ENCODE measurements at regions not wholly inside any gene's neighbourhood (a gene's known extent, or its start where the extent isn't known, plus 50 kb on each side); places are given as distances from the start of the nearest gene placed in this dataset.

DNA sequence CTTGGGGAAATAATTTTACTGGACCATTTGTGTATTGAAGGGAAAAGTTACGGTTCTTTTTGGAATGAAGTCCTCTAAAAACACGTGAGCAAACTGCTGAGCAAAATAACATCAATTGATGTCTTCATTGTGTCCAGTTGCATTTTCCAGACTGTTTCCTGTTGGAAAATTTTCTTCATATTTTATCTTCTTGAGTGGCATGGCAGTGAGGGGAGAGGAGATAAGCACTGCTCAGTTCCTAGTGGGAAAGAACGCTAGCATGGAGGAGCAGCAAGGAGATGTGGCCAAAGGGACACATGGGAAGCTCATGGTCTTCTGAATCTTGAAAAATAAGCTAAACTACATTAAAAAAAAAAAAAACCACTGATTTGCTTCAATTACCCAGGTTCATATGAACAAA lies 776.0 kb downstream of the TFAP2A start:
- DNase-seq (ENCODE audit: low spot score): no peak
- TF ChIP-seq, protein P1, sequence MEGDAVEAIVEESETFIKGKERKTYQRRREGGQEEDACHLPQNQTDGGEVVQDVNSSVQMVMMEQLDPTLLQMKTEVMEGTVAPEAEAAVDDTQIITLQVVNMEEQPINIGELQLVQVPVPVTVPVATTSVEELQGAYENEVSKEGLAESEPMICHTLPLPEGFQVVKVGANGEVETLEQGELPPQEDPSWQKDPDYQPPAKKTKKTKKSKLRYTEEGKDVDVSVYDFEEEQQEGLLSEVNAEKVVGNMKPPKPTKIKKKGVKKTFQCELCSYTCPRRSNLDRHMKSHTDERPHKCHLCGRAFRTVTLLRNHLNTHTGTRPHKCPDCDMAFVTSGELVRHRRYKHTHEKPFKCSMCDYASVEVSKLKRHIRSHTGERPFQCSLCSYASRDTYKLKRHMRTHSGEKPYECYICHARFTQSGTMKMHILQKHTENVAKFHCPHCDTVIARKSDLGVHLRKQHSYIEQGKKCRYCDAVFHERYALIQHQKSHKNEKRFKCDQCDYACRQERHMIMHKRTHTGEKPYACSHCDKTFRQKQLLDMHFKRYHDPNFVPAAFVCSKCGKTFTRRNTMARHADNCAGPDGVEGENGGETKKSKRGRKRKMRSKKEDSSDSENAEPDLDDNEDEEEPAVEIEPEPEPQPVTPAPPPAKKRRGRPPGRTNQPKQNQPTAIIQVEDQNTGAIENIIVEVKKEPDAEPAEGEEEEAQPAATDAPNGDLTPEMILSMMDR (IDR thresholded peaks at IDR 0.05): no peak
- Histone ChIP-seq H3K4me3 (no peak overlapping the region), H3K36me3 (no peaks in the 10 kb centered on the region), H3K4me1 (no peaks in the 10 kb centered on the region), H3K27me3 (no peaks in the 10 kb centered on the region), H3K27ac (no peak overlapping the region), H3K9me3 (no peaks in the 10 kb centered on the region)

DNA sequence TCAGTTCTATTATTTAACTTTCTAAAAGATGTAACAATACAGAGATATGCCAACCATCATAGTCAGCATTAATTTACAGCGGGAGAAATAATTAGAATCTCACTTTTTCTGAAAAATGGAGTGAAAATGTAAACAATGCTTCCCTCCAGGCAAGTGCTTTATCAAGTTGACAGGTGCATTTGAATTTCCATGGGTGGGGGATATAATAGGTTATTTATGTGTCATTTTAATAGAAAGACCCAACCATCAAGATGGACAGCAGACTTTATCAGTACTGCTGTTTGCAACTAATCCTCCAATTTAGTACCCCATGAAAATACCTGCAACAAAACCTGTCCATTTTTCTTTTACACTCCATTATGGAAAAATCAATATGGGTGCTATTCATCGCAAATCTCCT lies 780.1 kb downstream of the TFAP2A start:
- no peak overlapping the region for H3K27ac ChIP-seq

DNA sequence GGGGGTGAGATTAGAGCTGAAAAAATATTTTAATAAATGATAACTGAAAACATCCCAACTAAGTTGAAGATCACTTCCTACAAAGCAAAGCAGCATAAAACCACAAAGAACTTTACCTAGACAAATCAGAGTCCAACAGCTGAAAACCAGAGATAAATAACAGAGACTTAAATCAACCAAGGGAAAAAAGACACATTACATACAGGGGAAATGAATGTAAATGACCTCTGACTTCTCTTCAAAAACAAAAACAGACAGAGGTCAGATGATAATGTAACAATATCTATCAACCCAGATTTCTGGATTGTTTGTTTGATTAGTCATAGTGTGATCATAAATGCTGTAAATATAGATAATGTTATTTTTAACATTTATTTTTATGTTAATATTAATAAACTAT lies 782.8 kb downstream of the TFAP2A start:
- peaks cover 0 to 4% of the 10 kb centered on the region in 2 donors for H3K9me3 ChIP-seq
- H3K4me3 ChIP-seq: no peak overlapping the region
- TF ChIP-seq, protein P1 (IDR thresholded peaks at IDR 0.05): no peak
- no peaks in the 10 kb centered on the region for H3K4me1 ChIP-seq
- no peak for DNase-seq (ENCODE audit: low spot score)
- no peaks in the 10 kb centered on the region for H3K27me3 ChIP-seq
- no peaks in the 10 kb centered on the region for H3K36me3 ChIP-seq
- no peak overlapping the region for H3K27ac ChIP-seq

More for the DNA sequence above, 780.1 kb downstream of the TFAP2A start:
- H3K4me1 ChIP-seq: no peaks in the 10 kb centered on the region
- peaks cover 0 to 4% of the 10 kb centered on the region in 2 donors for H3K9me3 ChIP-seq
- H3K36me3 ChIP-seq: no peaks in the 10 kb centered on the region
- TF ChIP-seq, protein P1 (IDR thresholded peaks at IDR 0.05): no peak
- no peak for DNase-seq (ENCODE audit: low spot score)
- H3K4me3 ChIP-seq: no peak overlapping the region
- no peaks in the 10 kb centered on the region for H3K27me3 ChIP-seq

DNA sequence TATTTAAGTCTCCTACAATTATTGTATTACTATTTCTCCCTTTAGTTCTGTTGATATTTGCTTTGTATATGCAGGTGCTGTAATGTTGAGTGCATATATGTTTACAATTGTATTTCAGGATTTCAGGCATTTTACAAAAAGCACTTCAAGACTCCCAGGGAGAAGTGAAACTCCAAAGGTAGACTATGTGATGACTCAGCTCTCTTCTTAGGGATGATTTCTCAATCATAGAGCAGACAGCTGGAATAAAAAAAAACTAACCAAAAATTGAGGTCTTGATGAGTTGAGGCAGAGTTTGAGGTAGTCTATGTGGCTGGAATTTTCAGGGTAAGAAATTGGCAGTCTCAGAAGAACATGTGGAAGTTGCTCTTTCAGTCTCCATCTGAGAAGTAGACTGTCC lies 786.1 kb downstream of the TFAP2A start:
- TF ChIP-seq, protein P1 (IDR thresholded peaks at IDR 0.05): no peak
- DNase-seq (ENCODE audit: low spot score): no peak
- H3K36me3 ChIP-seq: no peaks in the 10 kb centered on the region
- H3K4me3 ChIP-seq: no peak overlapping the region
- H3K9me3 ChIP-seq: peaks cover 0 to 16% of the 10 kb centered on the region in 2 donors
- H3K27me3 ChIP-seq: no peaks in the 10 kb centered on the region
- no peaks in the 10 kb centered on the region for H3K4me1 ChIP-seq
- H3K27ac ChIP-seq: no peak overlapping the region

DNA sequence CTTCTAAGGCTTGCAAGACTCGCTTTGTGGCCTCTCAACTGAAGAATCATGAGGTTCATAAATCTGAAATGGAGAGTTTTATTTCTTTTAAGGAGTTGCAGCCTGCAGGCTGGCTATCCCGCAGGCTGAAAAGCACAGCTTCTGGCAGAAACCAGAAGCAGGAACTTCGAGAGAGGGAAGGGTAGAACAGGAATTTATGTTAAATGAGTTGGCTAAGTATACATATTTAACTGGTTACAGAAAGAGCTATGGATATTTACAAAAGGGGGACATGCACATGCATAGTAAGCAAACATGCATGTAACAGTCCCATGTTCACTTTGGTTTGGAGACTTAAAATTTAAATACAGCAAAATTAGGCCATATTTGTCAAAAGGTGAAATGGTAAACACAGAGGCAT lies 787.0 kb downstream of the TFAP2A start:
- Histone ChIP-seq H3K27me3 (no peaks in the 10 kb centered on the region), H3K36me3 (no peaks in the 10 kb centered on the region), H3K4me1 (no peaks in the 10 kb centered on the region), H3K4me3 (no peak overlapping the region), H3K9me3 (peaks cover 0 to 16% of the 10 kb centered on the region in 2 donors), H3K27ac (no peak overlapping the region)
- TF ChIP-seq, protein P1 (IDR thresholded peaks at IDR 0.05): no peak
- DNase-seq (ENCODE audit: low spot score): no peak

DNA sequence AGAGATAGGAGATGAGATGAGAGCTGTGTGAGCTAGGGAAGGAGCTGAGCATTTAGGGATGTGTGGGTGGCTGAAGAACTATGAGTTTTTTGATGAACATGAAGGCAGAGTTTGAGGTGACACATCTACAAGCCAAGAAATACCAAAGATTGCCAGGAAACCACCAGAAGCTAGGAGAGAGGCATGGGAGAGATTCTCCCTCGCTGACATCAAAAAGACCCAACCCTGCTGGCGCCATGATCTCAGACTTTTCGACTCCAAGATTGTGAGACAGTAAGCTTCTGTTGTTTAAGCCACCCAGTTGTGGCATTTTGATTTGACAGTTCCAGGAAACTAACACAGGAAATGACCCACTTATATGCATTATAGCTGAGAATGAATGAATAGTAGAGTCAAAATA lies 790.9 kb downstream of the TFAP2A start:
- H3K9me3 ChIP-seq: peaks cover 0 to 12% of the 10 kb centered on the region in 2 donors
- H3K36me3 ChIP-seq: no peaks in the 10 kb centered on the region
- TF ChIP-seq, protein P1 (IDR thresholded peaks at IDR 0.05): no peak
- H3K4me1 ChIP-seq: no peaks in the 10 kb centered on the region
- H3K4me3 ChIP-seq: no peak overlapping the region
- no peak for DNase-seq (ENCODE audit: low spot score)
- no peak overlapping the region for H3K27ac ChIP-seq
- no peaks in the 10 kb centered on the region for H3K27me3 ChIP-seq
